CD14-positive monocyte (primary cell): ENCODE measurements at regions not wholly inside any gene's neighbourhood (a gene's known extent, or its start where the extent isn't known, plus 50 kb on each side); places are given as distances from the start of the nearest gene placed in this dataset.

Experiments used
- DNase-seq, 3 donors: peaks; one replicate each; pipeline ENCODE4 v3.0.0-alpha.2; 2011 to 2022
- H2AFZ ChIP-seq: 2 replicates; pipeline ENCODE4 v1.6.0; 2012; ENCODE audit warnings: mild to moderate bottlenecking, low read depth, low read length, inconsistent platforms; ENCODE audit not compliant: insufficient read depth, poor library complexity, severe bottlenecking
- H3K27ac ChIP-seq, 2 donors: 1 replicate in 1 of 2; 2 replicates in 1 of 2; pipeline ENCODE4 v1.5.1; 2012 to 2013; ENCODE audit warnings: low read length in 2 of 2, control low read depth in 1 of 2, inconsistent platforms in 1 of 2, low read depth in 1 of 2, mild to moderate bottlenecking in 1 of 2
- H3K27me3 ChIP-seq, 2 donors: one replicate each; pipeline versions ENCODE4 v1.6.0 to v1.6.1; 2011 to 2013; ENCODE audit warnings: low read length in 2 of 2; ENCODE audit not compliant: control insufficient read depth in 2 of 2, insufficient read depth in 2 of 2
- H3K36me3 ChIP-seq, 2 donors: replicated peaks in 1 of 2; 1 replicate in 1 of 2; 2 replicates in 1 of 2; pipeline versions ENCODE4 v1.5.1 to v1.6.1; 2012 to 2013; ENCODE audit warnings: low read length in 2 of 2, control low read depth in 1 of 2, inconsistent platforms in 1 of 2, mild to moderate bottlenecking in 1 of 2; ENCODE audit not compliant: insufficient read depth in 2 of 2, control insufficient read depth in 1 of 2
- H3K4me1 ChIP-seq, 2 donors: 1 replicate in 1 of 2; 2 replicates in 1 of 2; pipeline versions ENCODE4 v1.5.1 to v1.6.1; 2012 to 2013; ENCODE audit warnings: low read length in 2 of 2, control low read depth in 1 of 2, inconsistent platforms in 1 of 2, mild to moderate bottlenecking in 1 of 2, moderate library complexity in 1 of 2; ENCODE audit not compliant: insufficient read depth in 2 of 2, control insufficient read depth in 1 of 2
- H3K4me2 ChIP-seq: replicated peaks from 2 replicates; pipeline ENCODE3; 2012; ENCODE audit warnings: low read length, moderate library complexity, mild to moderate bottlenecking; ENCODE audit not compliant: poor library complexity, severe bottlenecking; ENCODE audit errors: extremely low read depth
- H3K4me3 ChIP-seq, 3 experiments: fragments of 200-600 bp in 1 of 3; sonication (generic) in 1 of 3; replicated peaks in 1 of 3; 1 replicate in 2 of 3; 2 replicates in 1 of 3; pipeline ENCODE4 v1.5.1; 2011 to 2013; ENCODE audit warnings: low read length in 3 of 3, mild to moderate bottlenecking in 3 of 3, control low read depth in 2 of 3, low read depth in 2 of 3, inconsistent platforms in 1 of 3, moderate library complexity in 1 of 3
- H3K79me2 ChIP-seq: 2 replicates; pipeline ENCODE4 v1.6.0; 2012; ENCODE audit warnings: mild to moderate bottlenecking, control low read depth, inconsistent platforms, low read length, moderate library complexity; ENCODE audit not compliant: insufficient read depth
- H3K9ac ChIP-seq: 2 replicates; pipeline ENCODE4 v1.6.0; 2017; ENCODE audit warnings: low read length, mild to moderate bottlenecking; ENCODE audit not compliant: insufficient read depth, poor library complexity, severe bottlenecking
- H3K9me3 ChIP-seq, 2 donors: replicated peaks in 1 of 2; 1 replicate in 1 of 2; 2 replicates in 1 of 2; pipeline versions ENCODE4 v1.5.1 to v1.6.1; 2012 to 2013; ENCODE audit warnings: low read length in 2 of 2, control low read depth in 1 of 2; ENCODE audit not compliant: control insufficient read depth in 1 of 2, insufficient read depth in 1 of 2
- H4K20me1 ChIP-seq: 2 replicates; pipeline ENCODE4 v1.6.0; 2012; ENCODE audit warnings: mild to moderate bottlenecking, low read length, control low read depth, moderate library complexity; ENCODE audit not compliant: insufficient read depth
- H3K27ac Mint-ChIP-seq, 7 donors: one replicate each; pipeline ENCODE4 v1.8.0; 2020; ENCODE audit warnings: mild to moderate bottlenecking in 7 of 7, mixed read lengths in 7 of 7, moderate library complexity in 6 of 7, inconsistent platforms in 2 of 7
- H3K27me3 Mint-ChIP-seq, 3 donors: one replicate each; pipeline ENCODE4 v1.8.0; 2021 to 2022; ENCODE audit warnings: low read depth in 3 of 3, mild to moderate bottlenecking in 3 of 3, mixed read lengths in 3 of 3, moderate library complexity in 3 of 3, inconsistent platforms in 1 of 3
- H3K36me3 Mint-ChIP-seq, 2 donors: one replicate each; pipeline ENCODE4 v1.8.0; 2020; ENCODE audit warnings: mixed read lengths in 2 of 2, inconsistent platforms in 1 of 2, mild to moderate bottlenecking in 1 of 2
- H3K4me1 Mint-ChIP-seq: one replicate; pipeline ENCODE4 v1.8.0; 2020; ENCODE audit warnings: mild to moderate bottlenecking, mixed read lengths
- H3K4me3 Mint-ChIP-seq, 2 donors: one replicate each; pipeline ENCODE4 v1.8.0; 2020; ENCODE audit warnings: mild to moderate bottlenecking in 2 of 2, mixed read lengths in 2 of 2, moderate library complexity in 1 of 2
- H3K9me3 Mint-ChIP-seq, 7 donors: one replicate each; pipeline ENCODE4 v1.8.0; 2020 to 2022; ENCODE audit warnings: mixed read lengths in 7 of 7, mild to moderate bottlenecking in 6 of 7, moderate library complexity in 6 of 7, inconsistent platforms in 2 of 7
- WGBS: methylation state at CpG from one replicate; pipeline ENCODE4 v1.1.5; 2013; ENCODE audit warnings: missing lambda C conversion rate; ENCODE audit not compliant: insufficient coverage; 5-methylcytosine and 5-hydroxymethylcytosine counted together
- intact Hi-C, 2 donors: fragments of 100-400 bp; cut with micrococcal nuclease; formaldehyde crosslinking; loops; one replicate each; pipeline versions ENCODE4 v1.15.0 to v1.15.1; 2023
- TF ChIP-seq, protein P1 (sequence below): fragments of 200-600 bp; IDR thresholded peaks from one replicate; pipeline ENCODE4 v1.8.0; 2022; ENCODE audit warnings: antibody characterized with exemption, mild to moderate bottlenecking

DNA sequence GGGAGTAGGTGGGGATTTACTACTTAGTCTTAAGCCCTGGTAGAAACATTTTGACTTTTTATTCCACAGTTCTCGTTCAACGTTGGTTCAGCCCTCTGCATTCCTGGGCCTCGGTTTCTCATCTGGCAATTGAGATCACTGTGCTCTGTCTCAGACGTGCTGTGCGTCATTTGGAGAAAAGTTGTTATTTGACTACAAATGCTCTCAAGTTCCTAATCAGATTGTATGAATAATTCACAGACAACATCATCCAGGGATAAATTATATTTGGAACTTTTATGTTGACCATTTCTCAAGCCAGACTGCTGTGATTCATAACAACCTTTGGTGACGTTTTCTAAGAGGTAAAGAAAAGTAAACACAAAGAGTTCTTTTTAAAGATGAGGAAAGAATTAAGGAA lies 69.2 kb downstream of the BLID start:
- no peak overlapping the region for H3K27ac Mint-ChIP-seq
- Histone ChIP-seq H2AFZ (no peak overlapping the region), H4K20me1 (no peaks in the 10 kb centered on the region), H3K4me2 (no peak overlapping the region), H3K27me3 (peaks cover 0 to 3% of the 10 kb centered on the region in 2 donors), H3K79me2 (no peaks in the 10 kb centered on the region), H3K4me3 (no peak overlapping the region), H3K9me3 (no peaks in the 10 kb centered on the region), H3K4me1 (no peaks in the 10 kb centered on the region), H3K27ac (no peak overlapping the region), H3K36me3 (no peaks in the 10 kb centered on the region), H3K9ac (no peak overlapping the region)
- peaks cover 0 to 6% (median under 1%) of the 10 kb centered on the region in 7 donors for H3K9me3 Mint-ChIP-seq
- no peak overlapping the region for H3K4me3 Mint-ChIP-seq
- 100% methylated on average over 1 of the region's 6 CpGs for WGBS
- intact Hi-C loops: no loop called here
- H3K4me1 Mint-ChIP-seq: no peaks in the 10 kb centered on the region
- peaks cover 0 to 4% (median 2%) of the 10 kb centered on the region in 3 donors for H3K27me3 Mint-ChIP-seq
- TF ChIP-seq, protein P1, sequence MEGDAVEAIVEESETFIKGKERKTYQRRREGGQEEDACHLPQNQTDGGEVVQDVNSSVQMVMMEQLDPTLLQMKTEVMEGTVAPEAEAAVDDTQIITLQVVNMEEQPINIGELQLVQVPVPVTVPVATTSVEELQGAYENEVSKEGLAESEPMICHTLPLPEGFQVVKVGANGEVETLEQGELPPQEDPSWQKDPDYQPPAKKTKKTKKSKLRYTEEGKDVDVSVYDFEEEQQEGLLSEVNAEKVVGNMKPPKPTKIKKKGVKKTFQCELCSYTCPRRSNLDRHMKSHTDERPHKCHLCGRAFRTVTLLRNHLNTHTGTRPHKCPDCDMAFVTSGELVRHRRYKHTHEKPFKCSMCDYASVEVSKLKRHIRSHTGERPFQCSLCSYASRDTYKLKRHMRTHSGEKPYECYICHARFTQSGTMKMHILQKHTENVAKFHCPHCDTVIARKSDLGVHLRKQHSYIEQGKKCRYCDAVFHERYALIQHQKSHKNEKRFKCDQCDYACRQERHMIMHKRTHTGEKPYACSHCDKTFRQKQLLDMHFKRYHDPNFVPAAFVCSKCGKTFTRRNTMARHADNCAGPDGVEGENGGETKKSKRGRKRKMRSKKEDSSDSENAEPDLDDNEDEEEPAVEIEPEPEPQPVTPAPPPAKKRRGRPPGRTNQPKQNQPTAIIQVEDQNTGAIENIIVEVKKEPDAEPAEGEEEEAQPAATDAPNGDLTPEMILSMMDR: no peak
- no peaks in the 10 kb centered on the region for H3K36me3 Mint-ChIP-seq
- DNase-seq: no peak

DNA sequence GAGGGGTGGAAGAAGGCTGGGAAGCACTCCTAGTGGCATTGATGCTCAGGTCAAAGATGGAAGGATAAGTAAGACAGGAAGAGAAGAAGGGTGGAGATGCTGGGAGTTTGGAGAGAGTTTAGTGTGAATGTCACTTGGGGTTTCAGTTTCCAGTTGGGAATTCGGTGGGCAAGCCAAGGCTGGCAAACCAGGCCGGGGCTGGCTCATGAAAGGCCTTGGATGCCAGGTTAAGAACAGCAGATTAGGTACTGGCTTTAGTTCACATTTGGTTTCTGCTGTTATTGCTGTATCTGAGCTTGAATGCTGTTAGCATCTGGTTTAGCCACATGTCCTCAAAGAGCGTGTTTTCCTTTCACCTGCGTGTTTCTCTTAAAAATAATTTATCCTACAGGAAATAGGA lies 69.6 kb downstream of the BLID start:
- no peak overlapping the region for H2AFZ ChIP-seq
- no peaks in the 10 kb centered on the region for H3K9me3 ChIP-seq
- peaks cover 0 to 4% (median 2%) of the 10 kb centered on the region in 3 donors for H3K27me3 Mint-ChIP-seq
- no peak for DNase-seq
- no peak overlapping the region for H3K9ac ChIP-seq
- H3K4me3 Mint-ChIP-seq: no peak overlapping the region
- H3K79me2 ChIP-seq: no peaks in the 10 kb centered on the region
- peaks cover 0 to 6% (median 0%) of the 10 kb centered on the region in 7 donors for H3K9me3 Mint-ChIP-seq
- H3K4me1 Mint-ChIP-seq: no peaks in the 10 kb centered on the region
- H3K4me3 ChIP-seq: no peak overlapping the region
- 89% methylated on average over 1 of the region's 4 CpGs for WGBS
- peaks cover 0 to 3% of the 10 kb centered on the region in 2 donors for H3K27me3 ChIP-seq
- TF ChIP-seq, protein P1: no peak
- H3K4me1 ChIP-seq: no peaks in the 10 kb centered on the region
- no peak overlapping the region for H3K4me2 ChIP-seq
- no peak overlapping the region for H3K27ac Mint-ChIP-seq
- H3K36me3 ChIP-seq: no peaks in the 10 kb centered on the region
- H4K20me1 ChIP-seq: no peaks in the 10 kb centered on the region
- no peaks in the 10 kb centered on the region for H3K36me3 Mint-ChIP-seq
- no peak overlapping the region for H3K27ac ChIP-seq
- intact Hi-C loops: no loop called here
